HG02870 (cell line): ENCODE measurements at regions not wholly inside any gene's neighbourhood (a gene's known extent, or its start where the extent isn't known, plus 50 kb on each side); places are given as distances from the start of the nearest gene placed in this dataset.

ENCODE experiments used
- ATAC-seq: cut with Tn5 transposase; IDR thresholded peaks from one replicate; pipeline ENCODE4 v1.9.1; 2021; ENCODE audit warnings: mild to moderate bottlenecking, moderate library complexity; ENCODE audit not compliant: unreplicated experiment

DNA sequence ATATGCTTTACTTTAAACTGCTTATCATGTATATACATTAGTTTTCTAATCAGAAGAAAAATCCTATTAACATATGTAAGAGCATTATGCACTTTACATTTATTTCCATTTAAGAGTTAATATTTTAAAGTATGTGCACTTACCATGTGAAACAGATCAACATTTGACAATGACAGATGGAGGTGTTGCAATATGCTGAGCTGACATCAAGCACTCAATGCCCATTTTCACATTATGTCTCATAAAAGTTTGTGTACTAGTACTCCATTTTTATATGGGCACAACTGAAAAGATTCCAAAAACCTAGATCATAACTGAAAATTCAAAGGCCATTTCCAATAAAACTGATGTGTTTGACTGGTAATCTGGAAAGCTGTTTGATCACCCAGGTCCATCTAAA, 420.9 kb upstream of the SOX9 start:
- ATAC-seq: no peak

- ATAC-seq: no peak
Measured at GRCh38 chr17:71703701-71704100, 417.1 kb upstream of the SOX9 start.

DNA sequence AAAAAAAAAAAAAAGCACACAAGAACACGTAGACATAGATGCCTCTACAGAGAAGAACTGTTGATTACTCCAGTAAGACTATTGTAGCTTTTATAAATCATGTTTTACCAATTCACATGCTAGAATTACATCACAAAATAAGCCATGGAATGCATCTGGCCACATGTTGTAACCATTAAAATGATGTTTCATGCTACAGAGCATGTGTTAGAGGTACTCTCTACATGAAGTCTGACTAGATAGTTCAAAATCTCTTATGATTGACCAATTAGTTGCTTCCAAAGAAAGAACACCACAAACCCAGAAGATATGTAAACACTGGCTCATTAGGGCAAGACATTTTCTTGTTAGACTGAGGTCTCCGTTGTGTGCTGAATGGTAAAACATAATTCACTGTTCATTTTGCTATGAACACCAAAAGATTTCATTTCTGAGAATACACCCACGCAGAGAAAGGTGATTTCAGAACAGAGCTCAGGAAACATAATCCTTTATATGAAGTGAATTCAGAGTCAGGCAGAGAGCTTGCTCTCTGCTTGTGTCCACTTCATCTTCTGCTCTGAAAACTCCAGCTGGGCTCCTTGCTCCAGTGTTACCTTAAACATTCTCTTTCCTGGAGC, 411.4 kb upstream of the SOX9 start:
- no peak for ATAC-seq

- no peak for ATAC-seq
Measured at GRCh38 chr17:71709946-71710345, 410.9 kb upstream of the SOX9 start.

DNA sequence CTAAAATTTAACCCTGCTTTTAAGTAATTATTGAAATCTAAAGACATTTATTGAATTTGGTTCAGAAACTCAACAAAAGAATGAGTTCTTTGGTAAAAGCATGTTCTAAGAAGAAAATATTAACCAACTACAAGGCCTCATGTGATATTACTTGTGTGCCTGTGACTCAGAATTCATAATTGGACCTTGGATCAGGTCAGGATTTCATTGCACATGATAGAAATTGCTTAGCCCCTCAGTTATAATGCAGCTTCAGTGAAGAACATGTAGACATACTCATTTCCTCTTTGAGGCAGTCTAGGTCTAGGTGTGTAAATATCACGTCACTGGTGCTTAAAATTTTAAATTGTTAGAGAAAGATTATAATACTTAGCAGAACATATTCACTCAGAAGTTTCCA, 410.0 kb upstream of the SOX9 start:
- no peak for ATAC-seq

GRCh38 chr17:71713846-71714245, 407.0 kb upstream of the SOX9 start:
- ATAC-seq: no peak

- no peak for ATAC-seq
Measured at GRCh38 chr17:71724339-71724738, 396.5 kb upstream of the SOX9 start.

DNA sequence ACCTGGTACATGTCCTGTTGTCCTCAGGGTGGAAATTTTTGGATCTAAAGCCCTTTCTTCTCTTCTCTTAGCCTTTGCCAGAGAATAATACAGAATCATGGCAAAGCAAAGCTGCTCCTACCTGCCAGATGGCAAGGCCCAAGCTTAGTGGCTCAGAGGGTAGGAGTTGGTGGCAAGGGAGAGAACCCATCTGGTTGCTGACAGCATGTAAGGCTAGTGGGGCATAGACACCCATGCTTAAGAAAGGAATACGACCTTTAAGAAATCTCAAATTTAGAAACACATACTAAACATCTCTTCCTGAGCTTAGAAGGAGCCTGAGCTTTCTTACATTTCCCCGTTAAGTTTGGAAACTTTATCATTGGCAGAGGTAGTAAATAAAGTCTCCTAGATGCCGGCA, 395.0 kb upstream of the SOX9 start:
- ATAC-seq: no peak

DNA sequence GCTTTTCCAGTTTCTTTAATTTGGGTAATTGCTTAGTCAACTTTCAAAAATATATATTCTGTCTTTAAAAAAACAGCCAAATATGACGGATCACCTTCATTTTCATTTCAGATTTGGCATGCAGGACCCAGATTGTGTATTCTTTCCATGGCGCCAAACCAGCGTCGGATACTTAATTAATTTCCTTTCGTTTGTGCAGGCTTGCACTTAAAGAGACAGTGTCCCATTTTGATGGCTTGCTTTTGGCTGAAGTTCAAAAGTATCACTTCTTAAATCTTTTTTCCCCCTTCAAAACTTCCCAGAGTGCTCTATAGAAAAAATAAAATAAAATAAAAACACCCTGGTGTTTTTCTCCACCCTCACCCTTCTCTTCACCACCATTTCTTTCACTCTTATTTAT, 394.5 kb upstream of the SOX9 start:
- no peak for ATAC-seq

GRCh38 chr17:71727292-71727691, 393.5 kb upstream of the SOX9 start:
- ATAC-seq: no peak

- ATAC-seq: no peak
Measured at GRCh38 chr17:71727723-71728122, 393.1 kb upstream of the SOX9 start.

DNA sequence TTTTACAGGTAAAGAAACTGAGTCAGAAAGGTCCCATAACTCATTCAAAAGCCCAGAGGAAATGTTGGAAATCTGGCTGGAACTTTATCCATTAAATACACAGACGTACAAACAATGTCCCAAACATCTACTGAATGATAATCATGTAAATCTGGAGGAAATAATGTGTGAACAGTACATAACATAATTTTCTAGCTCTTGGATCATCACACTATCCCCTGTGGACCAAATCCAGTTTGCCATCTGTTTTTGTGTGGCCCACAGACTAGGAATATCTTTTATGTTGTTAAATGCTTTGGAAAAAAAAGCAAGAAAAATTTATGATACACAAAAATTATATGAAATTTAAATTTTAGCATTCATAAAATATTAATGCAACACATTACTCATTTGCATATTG, 389.9 kb upstream of the SOX9 start:
- no peak for ATAC-seq

GRCh38 chr17:71735893-71736292, 384.9 kb upstream of the SOX9 start:
- no peak for ATAC-seq

DNA sequence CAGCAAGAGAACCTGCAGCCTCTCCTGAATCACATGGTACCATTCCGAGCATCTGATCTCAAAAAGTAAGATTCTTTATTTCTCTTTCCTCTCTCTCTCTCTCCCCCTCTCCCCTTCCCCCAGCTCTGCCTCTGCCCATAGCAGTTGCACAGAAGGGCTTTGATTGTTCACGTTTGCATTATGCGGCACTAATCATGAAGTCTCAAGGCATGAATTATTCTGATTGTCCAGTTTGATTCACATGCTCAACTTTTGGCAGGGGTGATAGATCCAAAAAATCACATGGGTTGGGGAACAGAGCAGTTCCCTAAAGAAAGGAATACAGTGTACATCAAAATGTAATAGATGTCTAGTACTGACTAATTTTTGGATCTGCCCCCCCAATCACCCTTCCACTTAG, 380.0 kb upstream of the SOX9 start:
- no peak for ATAC-seq

GRCh38 chr17:71741836-71742235, 379.0 kb upstream of the SOX9 start:
- no peak for ATAC-seq

DNA sequence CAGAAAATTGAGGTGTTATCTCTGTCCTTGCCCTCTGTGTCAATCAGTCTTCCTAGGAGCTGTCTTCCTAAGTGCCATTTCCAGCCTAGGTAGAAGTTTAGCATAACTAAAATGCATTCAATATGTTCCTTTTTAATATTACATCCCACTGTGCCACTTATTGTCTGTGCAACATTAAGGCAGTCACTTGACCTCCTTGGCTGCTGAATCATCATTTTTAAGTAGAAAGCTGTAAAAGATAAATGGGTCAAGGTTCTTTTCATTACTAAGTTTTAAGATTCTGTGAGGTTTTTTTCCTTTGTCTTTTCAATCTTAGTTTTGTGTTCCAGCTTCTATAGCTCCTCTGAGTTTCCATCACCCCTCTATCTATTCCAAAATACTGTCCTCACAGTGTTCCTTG, 371.9 kb upstream of the SOX9 start:
- ATAC-seq: no peak

GRCh38 chr17:71753070-71753469, 367.8 kb upstream of the SOX9 start:
- ATAC-seq: no peak

DNA sequence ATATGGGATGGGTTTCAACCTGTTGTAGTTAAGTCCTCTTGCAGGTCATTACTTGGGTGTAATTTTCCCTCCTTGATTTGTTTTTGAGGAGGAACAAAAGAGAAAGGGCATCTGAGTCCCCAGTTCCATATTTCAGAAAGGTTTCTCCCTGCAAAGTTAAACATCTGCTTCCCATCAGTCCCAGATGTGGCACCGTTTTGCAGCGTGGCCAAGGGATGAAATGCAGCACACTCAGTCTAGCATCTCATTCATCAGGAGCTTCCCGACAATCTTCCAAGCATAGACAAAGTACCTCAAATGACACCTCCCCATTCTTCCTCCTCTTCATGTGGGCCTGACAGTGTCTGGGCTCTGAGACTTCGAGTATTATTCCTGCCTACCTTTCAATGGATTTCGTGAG, 363.7 kb upstream of the SOX9 start:
- ATAC-seq: no peak

DNA sequence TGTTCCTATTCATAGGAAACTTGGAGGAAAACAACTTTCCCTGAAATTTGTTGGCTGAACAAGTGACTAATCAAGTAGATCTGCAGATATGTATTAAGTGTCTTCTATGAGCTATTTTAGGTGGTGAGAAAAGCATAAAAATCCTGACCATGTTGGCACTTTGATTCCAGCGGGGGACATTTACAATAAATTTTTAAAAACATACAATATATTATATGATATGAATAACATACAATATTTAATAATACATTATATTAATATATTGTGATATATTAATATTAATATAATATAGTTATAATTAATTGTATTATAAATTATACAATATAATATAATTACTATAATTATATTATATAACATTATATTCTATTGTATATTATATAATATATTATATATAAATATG, 362.9 kb upstream of the SOX9 start:
- ATAC-seq: no peak

GRCh38 chr17:71759422-71760060, 361.3 kb upstream of the SOX9 start:
- no peak for ATAC-seq

GRCh38 chr17:71760062-71760720, 360.6 kb upstream of the SOX9 start:
- ATAC-seq: no peak

GRCh38 chr17:71762526-71762925, 358.3 kb upstream of the SOX9 start:
- no peak for ATAC-seq

DNA sequence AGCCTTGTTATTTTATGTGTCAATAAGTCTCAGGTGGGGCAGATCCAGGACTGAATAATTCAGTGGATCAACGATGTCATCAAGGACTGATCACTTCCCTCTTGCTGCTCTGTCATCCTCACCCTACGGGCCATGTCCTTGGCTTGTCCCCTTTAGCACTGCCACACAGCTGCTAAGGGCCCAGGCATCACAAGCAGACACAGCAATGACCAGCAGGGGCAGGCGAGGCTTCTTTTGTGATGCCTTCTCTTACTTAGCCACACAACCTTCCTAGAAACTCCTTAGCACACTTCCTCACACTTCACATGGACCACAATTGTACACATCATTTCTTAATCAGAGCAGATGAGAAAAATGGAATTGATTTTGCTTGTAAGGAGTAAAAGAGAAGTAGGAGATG, 356.3 kb upstream of the SOX9 start:
- no peak for ATAC-seq
